Prostate gland (tissue), 2 donors: ENCODE measurements at regions not wholly inside any gene's neighbourhood (a gene's known extent, or its start where the extent isn't known, plus 50 kb on each side); places are given as distances from the start of the nearest gene placed in this dataset.

Experiments
- DNase-seq: peaks from one replicate; pipeline ENCODE4 v3.0.0-alpha.2; 2019; ENCODE audit warnings: low spot score
- H3K27ac ChIP-seq, 2 donors: fragments of 200-600 bp; sonication (generic); 2 replicates each; pipeline ENCODE4 v1.5.1; 2017 to 2019
- H3K27me3 ChIP-seq: fragments of 200-600 bp; sonication (generic); replicated peaks from 2 replicates; pipeline ENCODE4 v1.5.1; 2019; ENCODE audit not compliant: insufficient read depth
- H3K36me3 ChIP-seq, 2 donors: fragments of 200-600 bp; sonication (generic); 1 replicate in 1 of 2; 2 replicates in 1 of 2; pipeline versions ENCODE4 v1.5.1 to v1.8.1; 2017 to 2019
- H3K4me1 ChIP-seq: fragments of 200-600 bp; sonication (generic); replicated peaks from 2 replicates; pipeline ENCODE4 v1.5.1; 2019
- H3K4me3 ChIP-seq, 2 donors: fragments of 200-600 bp; sonication (generic); 2 replicates each; pipeline ENCODE4 v1.5.1; 2017 to 2019
- H3K9me3 ChIP-seq: fragments of 200-600 bp; sonication (generic); 2 replicates; pipeline ENCODE4 v1.5.1; 2017
- POLR2A ChIP-seq: fragments of 450-650 bp; IDR thresholded peaks from one replicate; pipeline ENCODE4 v1.6.1; 2016; ENCODE audit warnings: antibody characterized with exemption, mild to moderate bottlenecking
- POLR2AphosphoS5 ChIP-seq: sonication (generic); formaldehyde crosslinking; IDR thresholded peaks from one replicate; pipeline ENCODE4 v1.6.1; 2017; ENCODE audit warnings: antibody characterized with exemption
- WGBS: methylation state at CpG from one replicate; pipeline ENCODE4 v1.1.5; 2018; 5-methylcytosine and 5-hydroxymethylcytosine counted together
- intact Hi-C: fragments of 100-400 bp; cut with DNase I; formaldehyde crosslinking; loops from one replicate; pipeline ENCODE4 v1.14.2; 2022
- TF ChIP-seq, protein P1 (sequence below), 4 experiments: fragments of 200-600 bp in 2 of 4; fragments of 450-650 bp in 2 of 4; sonication (generic) in 2 of 4; IDR thresholded peaks; 1 replicate in 3 of 4; 2 replicates in 1 of 4; pipeline ENCODE4 v1.5.1; 2016 to 2019; ENCODE audit warnings: antibody characterized with exemption in 4 of 4, mild to moderate bottlenecking in 2 of 4, moderate library complexity in 2 of 4

DNA sequence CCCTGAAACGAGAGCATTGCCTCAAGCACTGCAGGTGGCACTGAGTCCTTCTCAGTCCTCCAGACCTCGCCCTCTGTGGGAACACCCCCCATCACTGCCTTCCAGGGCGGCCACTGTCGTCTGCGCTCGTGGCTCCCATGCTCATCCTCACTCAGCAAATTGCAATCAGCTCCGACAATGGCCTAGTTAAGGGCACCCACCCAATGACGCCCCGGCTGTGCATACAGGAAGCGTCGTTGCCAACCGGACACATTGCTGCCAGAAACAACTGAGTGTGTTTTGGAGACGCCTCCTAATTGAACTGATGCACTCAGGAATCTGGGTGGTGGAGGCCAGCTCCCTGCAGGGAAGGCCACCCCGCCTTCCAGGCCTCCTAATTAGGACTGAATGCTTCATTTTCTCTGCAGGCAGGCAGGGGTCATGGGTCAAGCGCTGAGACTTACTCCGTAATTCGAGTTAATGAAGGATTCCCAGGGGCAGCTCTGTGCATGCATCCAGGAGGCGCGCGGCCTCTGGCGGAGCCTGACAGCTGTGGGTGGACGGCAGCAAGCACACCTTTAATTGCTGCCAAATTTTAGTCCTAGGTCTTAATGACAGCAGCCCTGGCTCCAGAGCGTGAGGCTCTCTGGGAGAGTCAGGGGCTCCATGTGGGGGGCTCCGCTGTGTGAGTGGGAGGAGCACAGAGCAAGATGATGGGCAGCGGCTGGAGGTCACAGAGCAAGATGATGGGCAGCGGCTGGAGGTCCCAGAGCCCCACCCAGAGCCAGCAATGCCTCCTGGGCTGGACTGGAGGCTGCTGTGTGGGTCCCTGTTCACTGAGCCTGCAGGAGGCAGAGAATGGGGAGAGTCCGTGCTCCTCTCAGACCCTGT, 199.0 kb downstream of the BRD1 start:
- 46% methylated on average over 27 of the region's 27 CpGs for WGBS
- TF ChIP-seq POLR2A: no peak
- TF ChIP-seq, protein P1, sequence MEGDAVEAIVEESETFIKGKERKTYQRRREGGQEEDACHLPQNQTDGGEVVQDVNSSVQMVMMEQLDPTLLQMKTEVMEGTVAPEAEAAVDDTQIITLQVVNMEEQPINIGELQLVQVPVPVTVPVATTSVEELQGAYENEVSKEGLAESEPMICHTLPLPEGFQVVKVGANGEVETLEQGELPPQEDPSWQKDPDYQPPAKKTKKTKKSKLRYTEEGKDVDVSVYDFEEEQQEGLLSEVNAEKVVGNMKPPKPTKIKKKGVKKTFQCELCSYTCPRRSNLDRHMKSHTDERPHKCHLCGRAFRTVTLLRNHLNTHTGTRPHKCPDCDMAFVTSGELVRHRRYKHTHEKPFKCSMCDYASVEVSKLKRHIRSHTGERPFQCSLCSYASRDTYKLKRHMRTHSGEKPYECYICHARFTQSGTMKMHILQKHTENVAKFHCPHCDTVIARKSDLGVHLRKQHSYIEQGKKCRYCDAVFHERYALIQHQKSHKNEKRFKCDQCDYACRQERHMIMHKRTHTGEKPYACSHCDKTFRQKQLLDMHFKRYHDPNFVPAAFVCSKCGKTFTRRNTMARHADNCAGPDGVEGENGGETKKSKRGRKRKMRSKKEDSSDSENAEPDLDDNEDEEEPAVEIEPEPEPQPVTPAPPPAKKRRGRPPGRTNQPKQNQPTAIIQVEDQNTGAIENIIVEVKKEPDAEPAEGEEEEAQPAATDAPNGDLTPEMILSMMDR (IDR thresholded peaks at IDR 0.05): no peak
- TF ChIP-seq POLR2AphosphoS5: no peak
- Histone ChIP-seq H3K27ac (no peak overlapping the region), H3K4me3 (no peak overlapping the region), H3K36me3 (no peaks in the 10 kb centered on the region), H3K27me3 (peaks cover 4% of the 10 kb centered on the region), H3K4me1 (no peaks in the 10 kb centered on the region), H3K9me3 (no peaks in the 10 kb centered on the region)
- intact Hi-C loops: no loop called here
- DNase-seq: no peak

DNA sequence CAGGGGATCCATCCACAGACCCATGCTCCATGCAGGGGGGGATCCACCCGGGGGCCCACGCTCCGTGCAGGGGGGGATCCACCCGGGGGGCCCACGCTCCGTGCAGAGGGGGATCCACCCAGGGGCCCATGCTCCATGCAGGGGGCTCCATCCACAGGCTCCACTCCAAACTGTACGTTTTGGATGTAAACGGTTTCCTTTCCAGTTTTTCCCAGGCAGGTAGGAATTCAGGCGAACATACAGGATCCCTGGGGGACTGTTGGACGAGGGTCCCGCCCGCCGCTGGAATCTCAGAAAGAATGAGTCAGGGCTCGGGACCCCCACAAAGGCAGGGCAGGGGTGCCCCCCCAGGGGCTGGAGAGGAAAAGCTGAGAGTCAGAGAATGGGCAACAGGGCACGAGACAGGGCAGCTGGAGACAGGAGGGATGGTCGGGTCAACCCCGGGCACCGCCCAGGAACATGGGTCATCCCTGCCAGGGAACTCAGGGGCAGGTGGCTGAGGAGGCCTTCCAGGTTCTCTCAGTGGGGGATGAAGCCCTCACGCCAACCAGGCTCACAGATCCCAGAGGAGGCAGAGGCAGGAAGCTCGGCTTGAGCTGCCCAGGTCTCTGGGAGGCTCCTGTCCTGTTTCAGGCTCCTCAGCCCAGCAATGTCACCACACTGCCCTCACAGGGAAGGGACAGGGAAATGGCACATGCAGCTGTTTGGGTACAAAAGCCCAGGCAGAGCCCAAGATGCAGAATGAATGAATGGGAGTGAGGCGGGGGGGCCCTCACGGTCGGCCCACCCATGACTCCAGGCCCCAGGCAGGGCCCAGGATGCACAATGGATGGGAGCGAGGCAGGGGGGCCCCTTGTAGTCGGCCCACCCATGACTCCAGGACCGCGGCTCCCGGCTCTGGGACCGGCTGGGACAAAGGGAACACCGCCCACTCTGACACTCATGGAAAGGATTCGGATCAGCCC, 200.2 kb downstream of the BRD1 start:
- no peak for TF ChIP-seq POLR2A
- TF ChIP-seq, protein P1 (IDR thresholded peaks at IDR 0.05): no peak
- no peak for TF ChIP-seq POLR2AphosphoS5
- no peaks in the 10 kb centered on the region for H3K9me3 ChIP-seq
- DNase-seq: no peak
- H3K4me3 ChIP-seq: no peak overlapping the region
- H3K36me3 ChIP-seq: no peaks in the 10 kb centered on the region
- intact Hi-C loops: no loop called here
- H3K27ac ChIP-seq: no peak overlapping the region
- H3K4me1 ChIP-seq: no peaks in the 10 kb centered on the region
- H3K27me3 ChIP-seq: peaks cover 4% of the 10 kb centered on the region
- WGBS: 77% methylated on average over 31 of the region's 31 CpGs

DNA sequence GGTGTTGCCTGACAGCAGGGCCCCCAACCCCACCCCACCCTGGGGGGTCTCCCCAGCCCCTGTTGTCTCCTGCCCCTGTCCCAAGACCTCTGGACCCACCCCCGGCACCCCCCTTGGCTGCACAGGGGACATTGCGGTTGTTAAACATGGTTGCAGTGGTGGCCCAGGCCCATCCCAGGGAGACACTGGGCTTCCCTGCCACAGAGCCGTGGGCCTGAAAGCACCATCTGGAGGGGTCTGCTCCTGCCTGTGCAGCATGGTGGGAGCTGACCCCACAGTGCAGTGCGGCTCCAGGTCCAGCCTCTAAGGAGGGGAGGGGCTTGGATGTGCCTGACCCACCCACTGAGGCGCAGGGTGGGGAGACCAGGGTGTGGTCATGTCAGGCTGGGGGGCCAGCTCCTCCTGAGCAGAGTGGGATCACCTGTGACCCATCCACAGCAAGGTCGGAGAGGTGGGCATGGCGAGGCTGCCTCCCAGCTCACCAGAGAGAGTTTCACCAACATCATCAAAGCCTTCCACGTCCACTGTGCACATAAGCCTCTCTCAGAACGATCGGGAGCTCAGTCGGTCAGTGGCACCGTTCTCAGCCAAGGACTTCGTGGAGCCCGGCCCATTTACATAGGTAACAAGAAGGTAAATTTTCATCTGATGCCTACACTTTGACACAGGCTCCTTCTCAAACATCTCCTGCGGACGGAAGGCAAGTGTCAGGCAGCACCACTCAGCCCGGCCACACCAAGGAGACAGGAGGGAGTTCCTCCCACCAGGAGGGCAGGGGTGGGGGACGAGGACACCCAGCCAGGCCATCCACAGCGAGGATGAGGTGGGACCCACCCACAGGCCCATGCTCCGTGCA, 201.1 kb downstream of the BRD1 start:
- Histone ChIP-seq H3K36me3 (no peaks in the 10 kb centered on the region), H3K4me1 (no peaks in the 10 kb centered on the region), H3K27me3 (peaks cover 7% of the 10 kb centered on the region), H3K9me3 (no peaks in the 10 kb centered on the region), H3K4me3 (no peak overlapping the region), H3K27ac (no peak overlapping the region)
- 73% methylated on average over 19 of the region's 20 CpGs for WGBS
- DNase-seq: no peak
- intact Hi-C loops: no loop called here
- TF ChIP-seq POLR2A (no peak), POLR2AphosphoS5 (no peak)
- TF ChIP-seq, protein P1 (IDR thresholded peaks at IDR 0.05): no peak

DNA sequence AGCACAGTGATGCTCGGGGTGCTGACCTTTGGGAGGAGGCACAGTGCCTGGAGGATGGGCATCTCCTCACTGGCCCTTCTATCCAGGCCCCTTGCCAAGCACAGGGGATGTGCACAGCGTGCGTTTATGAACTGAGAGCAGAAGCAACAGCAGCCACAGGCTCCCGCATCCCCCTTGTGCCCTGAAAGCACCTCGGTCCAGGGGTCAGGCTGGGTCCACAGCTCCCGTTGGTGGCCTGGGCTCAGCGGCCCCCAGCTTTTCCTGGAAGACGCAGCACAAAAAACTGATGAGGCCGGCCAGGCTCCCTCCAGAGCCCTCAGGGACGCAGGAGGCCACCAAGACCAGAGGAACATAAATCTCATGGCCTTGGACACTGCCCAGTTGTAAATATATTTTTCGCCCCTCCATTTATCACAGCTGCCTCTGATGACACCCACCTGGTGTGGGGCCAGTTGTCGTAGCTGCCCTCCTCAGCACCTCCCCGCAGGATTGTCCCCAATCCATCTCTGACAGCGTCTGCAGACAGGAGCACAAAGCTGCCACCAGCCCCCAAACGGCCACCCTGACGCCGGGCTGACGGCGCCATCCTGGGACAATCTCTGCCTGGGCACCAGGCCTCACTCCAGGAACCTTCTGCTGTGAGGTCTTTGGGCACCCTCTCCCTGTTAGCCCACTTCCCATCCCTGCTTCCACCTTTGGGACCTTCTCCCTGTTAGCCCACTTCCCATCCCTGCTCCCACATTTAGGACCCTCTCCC, 203.1 kb downstream of the BRD1 start:
- H3K27me3 ChIP-seq: peaks cover 9% of the 10 kb centered on the region
- no peaks in the 10 kb centered on the region for H3K36me3 ChIP-seq
- intact Hi-C loops: no loop called here
- no peak for TF ChIP-seq POLR2AphosphoS5
- TF ChIP-seq POLR2A: no peak
- TF ChIP-seq, protein P1 (IDR thresholded peaks at IDR 0.05): no peak
- H3K4me3 ChIP-seq: no peak overlapping the region
- no peaks in the 10 kb centered on the region for H3K9me3 ChIP-seq
- 73% methylated on average over 19 of the region's 19 CpGs for WGBS
- no peaks in the 10 kb centered on the region for H3K4me1 ChIP-seq
- no peak overlapping the region for H3K27ac ChIP-seq
- no peak for DNase-seq
